ENCODE measurements at regions not wholly inside any gene's neighbourhood (a gene's known extent, or its start where the extent isn't known, plus 50 kb on each side); places are given as distances from the start of the nearest gene placed in this dataset.

DNA sequence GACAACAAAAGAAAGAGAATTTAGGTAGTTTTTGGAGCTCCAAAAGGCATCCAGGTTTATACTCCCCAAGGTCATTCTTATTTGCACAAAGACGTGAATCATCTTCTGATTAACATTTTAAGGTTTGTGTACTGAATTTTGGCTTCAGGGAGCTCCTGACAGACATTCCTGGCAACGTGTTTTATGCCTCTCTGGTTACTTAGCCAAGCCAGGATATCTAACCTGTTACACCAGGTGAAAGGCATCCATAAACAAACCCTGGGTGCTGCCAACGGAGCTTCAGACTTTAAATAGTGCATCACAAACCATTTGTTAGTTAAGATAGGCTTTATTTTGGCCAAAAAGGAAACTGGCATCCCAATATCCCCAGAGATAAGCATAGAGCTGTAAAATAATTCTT lies 997.3 kb downstream of the ARAP2 start:
- no peak for TF ChIP-seq POLR2A (IDR thresholded peaks at IDR 0.05; ENCODE audit: low read length)
- TF ChIP-seq GATA1 (IDR thresholded peaks at IDR 0.05; ENCODE audit: low read depth, low read length): no peak
